ENCODE measurements at regions not wholly inside any gene's neighbourhood (a gene's known extent, or its start where the extent isn't known, plus 50 kb on each side); places are given as distances from the start of the nearest gene placed in this dataset.
"Not testable (repeated sequence)": the region's sequence is repeated elsewhere in the genome, so short reads cannot be mapped to it uniquely, and the experiment has no call there.

- DNase-seq, result no peak
Observed at GRCh38 chr12:90827567-90827966, 127.4 kb downstream of the CCER1 start.

- DNase-seq, result no peak
Observed at GRCh38 chr12:90826036-90826435, 128.9 kb downstream of the CCER1 start.

GRCh38 chr12:90823859-90824258 lies 131.1 kb downstream of the CCER1 start:
- no peak for DNase-seq

GRCh38 chr12:90819709-90820108 lies 135.3 kb downstream of the CCER1 start:
- no peak for DNase-seq

GRCh38 chr12:90816353-90817089 lies 138.5 kb downstream of the CCER1 start:
- DNase-seq, result no peak

GRCh38 chr12:90809940-90810339 lies 145.0 kb downstream of the CCER1 start:
- no peak for DNase-seq

- no peak for DNase-seq
Observed at GRCh38 chr12:90808568-90808967, 146.4 kb downstream of the CCER1 start.

GRCh38 chr12:90802727-90803126 lies 152.2 kb downstream of the CCER1 start:
- DNase-seq, result no peak

GRCh38 chr12:90801776-90802175 lies 153.2 kb downstream of the CCER1 start:
- no peak for DNase-seq

- DNase-seq, result no peak
Observed at GRCh38 chr12:90794212-90794611, 160.8 kb downstream of the CCER1 start.

- DNase-seq, result not testable (repeated sequence)
Observed at GRCh38 chr12:90792718-90793117, 162.3 kb downstream of the CCER1 start.

GRCh38 chr12:90791445-90791844 lies 163.5 kb downstream of the CCER1 start:
- no peak for DNase-seq

- no peak for DNase-seq
Observed at GRCh38 chr12:90790747-90791146, 164.2 kb downstream of the CCER1 start.

GRCh38 chr12:90773491-90773890 lies 181.5 kb downstream of the CCER1 start:
- DNase-seq, result no peak

- DNase-seq, result no peak
Observed at GRCh38 chr12:90770861-90771260, 184.1 kb downstream of the CCER1 start.

GRCh38 chr12:90757957-90758356 lies 197.0 kb downstream of the CCER1 start:
- no peak for DNase-seq

GRCh38 chr12:90745211-90745610 lies 209.8 kb downstream of the CCER1 start:
- DNase-seq, result no peak

- peak; percentile 96 for DNase-seq
Observed at GRCh38 chr12:90741611-90742010, 213.4 kb downstream of the CCER1 start.

- no peak for DNase-seq
Observed at GRCh38 chr12:90729736-90730135, 225.2 kb downstream of the CCER1 start.

- no peak for DNase-seq
Observed at GRCh38 chr12:90712671-90713070, 242.3 kb downstream of the CCER1 start.

- no peak for DNase-seq
Observed at GRCh38 chr12:90710711-90711110, 244.3 kb downstream of the CCER1 start.

GRCh38 chr12:90706036-90706435 lies 248.9 kb downstream of the CCER1 start:
- no peak for DNase-seq

- no peak for DNase-seq
Observed at GRCh38 chr12:90695415-90695814, 259.6 kb downstream of the CCER1 start.

GRCh38 chr12:90690120-90690519 lies 264.9 kb downstream of the CCER1 start:
- DNase-seq, result no peak

GRCh38 chr12:90687682-90688081 lies 267.3 kb downstream of the CCER1 start:
- not testable (repeated sequence) for DNase-seq

Measured in NCI-H524 treated with DMSO at 0.1 percent for 48 hours (cell line).